Naive thymus-derived CD8-positive, alpha-beta T cell (primary cell): ENCODE measurements at regions not wholly inside any gene's neighbourhood (a gene's known extent, or its start where the extent isn't known, plus 50 kb on each side); places are given as distances from the start of the nearest gene placed in this dataset.

Experiments
- ATAC-seq, 2 donors: fragments of 150-1000 bp; cut with Tn5 transposase in 1 of 2; sonication (Bioruptor Pico), chemical (Tn5 transposase) in 1 of 2; 1 replicate in 1 of 2; 2 replicates in 1 of 2; pipeline ENCODE4 v1.10.0; 2021; ENCODE audit warnings: mild to moderate bottlenecking in 2 of 2, moderate library complexity in 2 of 2
- POLR2A ChIA-PET: fragments of 350-600 bp; sonication (Branson Sonifier 250); formaldehyde crosslinking; loops from one replicate; lab custom pipeline; 2021; ENCODE audit warnings: antibody characterized with exemption; lab: Charles Lee
- DNase-seq, 10 donors: peaks; one replicate each; pipeline versions ENCODE4 v3.0.0 to v3.0.0-alpha.2; 2020 to 2022
- H3K27ac Mint-ChIP-seq, 10 donors: one replicate each; pipeline ENCODE4 v1.8.0; 2020 to 2022; ENCODE audit warnings: mild to moderate bottlenecking in 10 of 10, mixed read lengths in 10 of 10, moderate library complexity in 4 of 10, inconsistent platforms in 1 of 10
- H3K27me3 Mint-ChIP-seq, 5 donors: one replicate each; pipeline ENCODE4 v1.8.0; 2021 to 2022; ENCODE audit warnings: mixed read lengths in 5 of 5
- H3K36me3 Mint-ChIP-seq, 3 donors: one replicate each; pipeline ENCODE4 v1.8.0; 2020 to 2022; ENCODE audit warnings: mixed read lengths in 3 of 3, mild to moderate bottlenecking in 2 of 3, inconsistent platforms in 1 of 3
- H3K4me1 Mint-ChIP-seq, 4 donors: one replicate each; pipeline ENCODE4 v1.8.0; 2021 to 2022; ENCODE audit warnings: mixed read lengths in 4 of 4
- H3K4me3 Mint-ChIP-seq, 10 donors: one replicate each; pipeline ENCODE4 v1.8.0; 2020 to 2022; ENCODE audit warnings: mild to moderate bottlenecking in 10 of 10, mixed read lengths in 10 of 10, moderate library complexity in 6 of 10, inconsistent platforms in 1 of 10
- H3K9me3 Mint-ChIP-seq, 9 donors: one replicate each; pipeline ENCODE4 v1.8.0; 2020 to 2022; ENCODE audit warnings: mixed read lengths in 9 of 9, mild to moderate bottlenecking in 3 of 9, inconsistent platforms in 1 of 9, moderate library complexity in 1 of 9

DNA sequence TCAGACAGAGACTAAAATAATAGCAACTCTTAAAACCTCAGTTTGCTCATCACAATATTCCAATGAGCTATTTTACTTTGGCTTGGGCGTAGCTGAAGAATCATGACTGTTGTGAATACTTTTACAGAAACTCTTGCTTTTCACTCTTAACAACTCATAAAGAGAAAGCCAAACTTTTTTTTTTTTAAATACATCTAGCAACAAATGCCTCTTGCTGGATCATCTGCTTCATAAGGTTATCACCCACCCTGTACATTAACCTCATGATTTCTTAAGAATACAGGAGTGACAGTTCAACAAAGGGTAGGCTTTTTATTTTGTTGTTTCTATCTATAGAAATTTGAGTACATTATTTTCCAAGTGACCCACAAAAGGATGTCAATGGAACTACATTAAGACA lies 307.4 kb upstream of the DDHD1 start:
- POLR2A ChIA-PET: no interaction called here
- peaks cover 0 to 17% (median 10%) of the 10 kb centered on the region in 9 donors for H3K9me3 Mint-ChIP-seq
- H3K27ac Mint-ChIP-seq: no peak overlapping the region
- no peak overlapping the region for H3K4me3 Mint-ChIP-seq
- peaks cover 0 to 5% (median 0%) of the 10 kb centered on the region in 3 donors for H3K36me3 Mint-ChIP-seq
- no peak for DNase-seq
- H3K4me1 Mint-ChIP-seq: peaks cover 0 to 1% (median 0%) of the 10 kb centered on the region in 4 donors
- no peak for ATAC-seq
- peaks cover 0 to 8% (median 0%) of the 10 kb centered on the region in 5 donors for H3K27me3 Mint-ChIP-seq

DNA sequence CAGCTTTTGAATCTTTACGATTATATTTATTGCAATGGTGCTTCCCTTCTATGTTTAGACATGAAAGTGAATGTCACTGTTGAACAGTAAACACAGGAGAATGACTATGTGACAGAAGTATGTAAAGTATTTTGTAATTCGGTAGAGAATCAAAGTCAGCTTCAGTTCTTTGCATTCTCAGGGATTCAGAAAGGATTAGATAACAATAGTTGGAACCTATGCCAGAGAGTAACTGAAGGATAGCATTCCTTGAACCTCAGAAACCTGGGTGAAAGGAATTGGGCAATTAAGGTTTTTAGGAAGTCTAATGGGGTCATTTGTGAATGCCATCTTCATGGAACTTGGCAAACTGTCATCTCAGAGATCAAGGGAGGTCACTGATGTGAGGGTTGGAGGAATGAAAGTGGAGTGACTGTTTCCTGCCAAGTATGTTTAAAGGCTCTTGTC lies 305.3 kb upstream of the DDHD1 start:
- DNase-seq (no peak), ATAC-seq (no peak)
- POLR2A ChIA-PET: no interaction called here
- H3K4me3 Mint-ChIP-seq: no peak overlapping the region
- H3K36me3 Mint-ChIP-seq: no peaks in the 10 kb centered on the region
- H3K4me1 Mint-ChIP-seq: peaks cover 0 to 1% (median 0%) of the 10 kb centered on the region in 4 donors
- H3K27ac Mint-ChIP-seq: no peak overlapping the region
- peaks cover 0 to 8% (median 0%) of the 10 kb centered on the region in 9 donors for H3K9me3 Mint-ChIP-seq
- H3K27me3 Mint-ChIP-seq: peaks cover 0 to 8% (median 1%) of the 10 kb centered on the region in 5 donors

DNA sequence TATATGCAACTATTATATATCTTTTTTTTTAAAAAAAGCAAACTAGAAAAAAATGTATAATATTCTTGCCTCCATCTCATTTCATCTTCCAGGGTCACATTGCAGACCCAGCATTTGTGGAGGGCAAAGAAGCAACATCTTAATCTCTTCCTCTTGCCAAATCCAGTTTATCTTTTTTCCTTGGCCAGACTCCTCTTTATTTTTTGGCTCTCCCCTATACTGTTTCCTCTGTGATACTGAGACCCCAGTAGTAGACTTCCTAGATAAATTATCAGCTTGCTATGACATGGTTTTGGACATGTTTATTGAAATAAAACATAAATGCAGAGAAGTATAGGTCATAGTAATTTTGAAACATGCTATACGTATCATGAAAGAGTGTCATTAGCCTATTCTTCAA lies 303.8 kb upstream of the DDHD1 start:
- Mint-ChIP-seq H3K4me3 (no peak overlapping the region), H3K36me3 (no peaks in the 10 kb centered on the region), H3K27ac (no peak overlapping the region), H3K4me1 (peaks cover 0 to 4% (median 0%) of the 10 kb centered on the region in 4 donors), H3K9me3 (peaks cover 0 to 8% (median 0%) of the 10 kb centered on the region in 9 donors), H3K27me3 (peaks cover 0 to 8% (median 2%) of the 10 kb centered on the region in 5 donors)
- ATAC-seq: no peak
- POLR2A ChIA-PET: no interaction called here
- DNase-seq: no peak

DNA sequence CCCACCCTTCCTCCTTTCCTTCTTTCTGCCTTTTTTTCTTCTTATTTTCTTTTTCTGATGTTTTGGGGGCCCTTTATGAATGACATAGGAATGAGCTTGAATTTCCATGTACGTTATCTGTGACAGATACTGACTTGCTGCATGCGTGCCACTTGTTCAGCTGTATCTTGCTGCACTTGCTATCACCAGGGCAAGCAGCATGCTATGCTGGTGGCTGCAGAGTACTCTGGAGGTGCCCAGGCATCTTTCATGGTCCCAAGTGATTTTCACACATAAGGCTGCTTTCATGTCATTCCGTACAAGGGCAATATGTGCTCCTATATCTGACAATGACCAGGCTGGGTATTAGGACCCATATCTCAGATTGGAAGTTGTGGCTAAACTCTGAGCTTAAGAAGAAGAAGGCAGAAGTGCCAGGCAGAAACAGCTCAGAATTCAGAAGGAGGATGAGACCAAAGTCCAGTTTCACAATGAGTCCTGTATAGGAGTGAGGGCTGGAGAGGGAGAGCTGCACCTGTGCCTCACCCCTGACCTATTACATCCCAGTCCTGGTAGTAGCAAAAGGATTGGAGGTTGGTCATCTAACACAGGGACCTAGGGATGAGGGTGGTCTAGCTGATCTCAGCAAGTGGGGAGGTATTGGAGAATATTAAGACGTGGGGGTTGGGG lies 299.0 kb upstream of the DDHD1 start:
- no peaks in the 10 kb centered on the region for H3K36me3 Mint-ChIP-seq
- peaks cover 0 to 13% (median 3%) of the 10 kb centered on the region in 5 donors for H3K27me3 Mint-ChIP-seq
- H3K27ac Mint-ChIP-seq: no peak overlapping the region
- H3K9me3 Mint-ChIP-seq: peaks cover 0 to 3% (median 0%) of the 10 kb centered on the region in 9 donors
- peaks cover 0 to 4% (median 0%) of the 10 kb centered on the region in 4 donors for H3K4me1 Mint-ChIP-seq
- ATAC-seq (no peak), DNase-seq (no peak)
- POLR2A ChIA-PET: no interaction called here
- H3K4me3 Mint-ChIP-seq: no peak overlapping the region

DNA sequence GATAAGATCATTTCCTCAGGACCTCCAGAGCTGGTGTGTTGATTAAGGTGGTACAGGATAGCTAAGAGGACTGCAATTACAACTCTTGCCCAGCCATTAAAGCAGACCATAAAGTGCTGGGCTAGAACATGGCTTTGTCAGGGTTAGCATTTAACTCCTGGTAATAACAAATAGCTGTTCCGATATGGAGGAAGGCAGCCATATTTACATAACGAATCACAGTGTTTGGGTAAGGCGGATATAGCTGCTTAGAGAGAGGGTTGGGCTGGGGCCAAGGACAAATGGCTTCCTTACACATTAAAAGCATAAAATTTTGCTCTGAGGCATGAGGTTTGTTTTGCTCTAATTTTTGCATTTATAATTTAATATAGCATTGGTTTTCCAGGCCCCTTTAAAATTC lies 297.7 kb upstream of the DDHD1 start:
- H3K27me3 Mint-ChIP-seq: peaks cover 0 to 13% (median 4%) of the 10 kb centered on the region in 5 donors
- DNase-seq (no peak), ATAC-seq (no peak)
- peaks cover 0 to 4% (median 0%) of the 10 kb centered on the region in 4 donors for H3K4me1 Mint-ChIP-seq
- no peak overlapping the region for H3K4me3 Mint-ChIP-seq
- POLR2A ChIA-PET: no interaction called here
- H3K36me3 Mint-ChIP-seq: no peaks in the 10 kb centered on the region
- peaks cover 0 to 3% (median 0%) of the 10 kb centered on the region in 9 donors for H3K9me3 Mint-ChIP-seq
- no peak overlapping the region for H3K27ac Mint-ChIP-seq

DNA sequence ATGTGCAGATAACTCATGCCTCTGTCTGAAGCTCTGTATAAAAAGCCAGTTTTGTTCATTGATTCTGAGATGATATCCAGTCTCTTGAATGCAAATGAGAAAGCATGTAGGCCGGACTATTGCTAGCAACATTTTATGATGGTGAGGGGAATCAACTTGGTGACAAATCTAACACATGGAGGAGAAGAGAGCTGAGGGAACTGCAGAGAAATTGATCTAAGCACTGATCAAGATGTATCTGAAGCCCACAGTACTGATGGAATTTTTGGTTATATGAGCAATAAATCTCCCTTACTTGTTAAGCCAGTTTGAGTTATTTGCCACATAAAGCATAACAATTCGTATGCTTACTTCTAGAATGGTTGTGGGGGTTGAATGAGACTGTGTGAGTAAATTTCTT lies 295.6 kb upstream of the DDHD1 start:
- no peak overlapping the region for H3K4me3 Mint-ChIP-seq
- H3K9me3 Mint-ChIP-seq: peaks cover 0 to 18% (median 4%) of the 10 kb centered on the region in 9 donors
- H3K27ac Mint-ChIP-seq: no peak overlapping the region
- DNase-seq: no peak
- H3K4me1 Mint-ChIP-seq: peaks cover 0 to 4% (median 0%) of the 10 kb centered on the region in 4 donors
- ATAC-seq: no peak
- peaks cover 0 to 16% (median 4%) of the 10 kb centered on the region in 5 donors for H3K27me3 Mint-ChIP-seq
- POLR2A ChIA-PET: no interaction called here
- peaks cover 0 to 6% (median 0%) of the 10 kb centered on the region in 3 donors for H3K36me3 Mint-ChIP-seq

DNA sequence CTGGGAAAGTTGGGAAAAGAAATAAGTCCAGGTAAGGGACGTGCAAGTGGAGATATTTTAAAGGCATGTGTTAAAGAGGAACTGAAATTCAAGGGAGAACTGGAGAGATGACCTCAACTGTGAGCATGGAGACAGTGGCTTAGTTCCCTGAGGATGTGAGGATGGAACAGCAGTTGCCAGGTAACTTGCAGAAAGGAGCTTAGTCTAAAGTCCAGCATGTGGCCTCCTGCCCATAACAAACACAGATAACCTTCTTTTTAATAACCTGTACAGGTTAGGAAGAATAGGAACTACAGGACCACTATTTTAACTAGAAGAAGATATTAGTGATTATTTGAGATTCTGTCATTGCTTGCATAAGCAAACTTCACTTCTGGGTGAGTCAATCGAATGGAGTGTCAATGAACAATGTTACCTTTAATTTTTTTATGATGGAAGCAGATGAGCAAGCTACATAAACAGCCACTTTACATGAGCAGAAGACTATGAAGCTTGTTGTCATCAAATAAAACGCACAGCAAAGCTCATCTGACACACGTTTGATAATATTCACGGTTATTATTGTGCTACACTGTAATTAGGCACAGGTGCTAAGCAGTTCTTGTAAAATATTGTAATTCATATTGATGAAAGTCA lies 291.7 kb upstream of the DDHD1 start:
- POLR2A ChIA-PET: no interaction called here
- ATAC-seq (no peak), DNase-seq (no peak)
- Mint-ChIP-seq H3K27me3 (peaks cover 0 to 15% (median 3%) of the 10 kb centered on the region in 5 donors), H3K4me3 (no peak overlapping the region), H3K4me1 (peaks cover 0 to 2% (median 0%) of the 10 kb centered on the region in 4 donors), H3K36me3 (peaks cover 0 to 9% (median 0%) of the 10 kb centered on the region in 3 donors), H3K9me3 (peaks cover 0 to 19% (median 7%) of the 10 kb centered on the region in 9 donors), H3K27ac (no peak overlapping the region)

DNA sequence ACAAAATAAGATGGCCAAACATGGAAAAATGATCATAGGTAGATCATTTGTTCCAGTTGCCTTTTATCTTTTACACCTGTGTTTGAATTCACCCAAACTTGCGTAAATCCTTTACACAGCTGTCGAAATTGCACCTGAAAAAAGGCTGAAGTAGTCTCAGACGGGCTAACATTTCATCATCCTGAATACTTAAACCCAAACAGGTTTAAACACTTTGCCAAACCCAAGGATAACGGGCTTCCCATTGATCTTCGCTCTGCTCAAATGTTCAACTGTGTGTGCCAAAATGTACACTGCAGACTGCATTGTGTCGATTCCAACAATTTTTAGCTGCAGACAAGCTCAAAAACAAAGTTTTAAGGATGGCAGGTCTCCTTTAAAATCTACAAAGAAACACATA lies 288.7 kb upstream of the DDHD1 start:
- Mint-ChIP-seq H3K36me3 (peaks cover 0 to 14% (median 0%) of the 10 kb centered on the region in 3 donors), H3K4me3 (no peak overlapping the region), H3K4me1 (peaks cover 0 to 1% (median 0%) of the 10 kb centered on the region in 4 donors), H3K27ac (no peak overlapping the region), H3K27me3 (peaks cover 0 to 4% (median 0%) of the 10 kb centered on the region in 5 donors), H3K9me3 (peaks cover 0 to 28% (median 9%) of the 10 kb centered on the region in 9 donors)
- POLR2A ChIA-PET: no interaction called here
- no peak for ATAC-seq
- DNase-seq: no peak

DNA sequence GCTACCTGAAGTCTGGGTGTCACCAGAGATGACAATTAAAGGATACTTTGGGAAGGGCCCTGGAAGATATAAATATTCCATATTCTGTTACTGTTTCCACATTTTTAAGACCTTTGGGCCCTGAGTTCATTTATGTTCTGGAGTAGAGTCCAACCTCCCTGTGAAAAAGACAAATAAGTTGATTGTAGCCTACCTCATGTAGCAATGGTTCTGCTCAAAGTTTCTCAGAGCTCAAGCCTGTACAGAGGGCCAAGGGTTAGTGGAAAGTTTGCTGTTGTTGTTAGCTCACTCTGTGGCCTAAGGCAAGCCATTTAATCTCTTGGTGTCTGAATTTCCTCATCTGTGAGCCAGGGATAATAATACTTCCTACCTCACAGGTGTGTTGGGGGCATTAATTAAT lies 284.7 kb upstream of the DDHD1 start:
- H3K9me3 Mint-ChIP-seq: peaks cover 0 to 21% (median 5%) of the 10 kb centered on the region in 9 donors

DNA sequence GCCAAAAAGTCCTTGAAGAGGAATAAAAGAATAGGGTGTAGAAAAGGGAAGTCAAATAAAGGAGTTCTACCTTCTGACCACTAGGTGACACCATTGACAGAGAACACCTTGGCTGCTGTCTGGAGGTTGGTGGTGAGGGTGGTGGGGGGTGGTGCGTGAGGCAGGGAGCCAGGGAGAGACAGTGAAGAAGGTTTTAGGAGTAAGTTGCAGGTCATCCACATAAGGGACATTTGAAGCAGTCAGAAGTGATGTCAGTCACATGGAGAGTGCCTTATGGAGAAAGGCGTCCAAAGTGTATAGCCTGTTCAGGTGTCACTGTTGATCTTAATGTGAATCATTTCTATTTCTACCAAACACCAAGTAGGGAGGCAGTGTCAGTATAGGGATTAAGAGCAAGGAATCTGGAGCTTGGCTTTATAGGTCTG lies 279.3 kb upstream of the DDHD1 start:
- H3K36me3 Mint-ChIP-seq: peaks cover 0 to 8% (median 0%) of the 10 kb centered on the region in 3 donors
- no peak overlapping the region for H3K27ac Mint-ChIP-seq
- DNase-seq: no peak
- H3K4me3 Mint-ChIP-seq: no peak overlapping the region
- POLR2A ChIA-PET: no interaction called here
- peaks cover 0 to 2% (median 0%) of the 10 kb centered on the region in 4 donors for H3K4me1 Mint-ChIP-seq
- peaks cover 0 to 4% (median 0%) of the 10 kb centered on the region in 5 donors for H3K27me3 Mint-ChIP-seq
- ATAC-seq: no peak
- peaks cover 0 to 33% (median 10%) of the 10 kb centered on the region in 9 donors for H3K9me3 Mint-ChIP-seq

More for the DNA sequence above, 284.7 kb upstream of the DDHD1 start:
- Mint-ChIP-seq H3K27ac (no peak overlapping the region), H3K36me3 (peaks cover 0 to 11% (median 0%) of the 10 kb centered on the region in 3 donors), H3K4me3 (no peak overlapping the region), H3K27me3 (no peaks in the 10 kb centered on the region), H3K4me1 (peaks cover 0 to 1% (median 0%) of the 10 kb centered on the region in 4 donors)
- no peak for DNase-seq
- no peak for ATAC-seq
- POLR2A ChIA-PET: no interaction called here

DNA sequence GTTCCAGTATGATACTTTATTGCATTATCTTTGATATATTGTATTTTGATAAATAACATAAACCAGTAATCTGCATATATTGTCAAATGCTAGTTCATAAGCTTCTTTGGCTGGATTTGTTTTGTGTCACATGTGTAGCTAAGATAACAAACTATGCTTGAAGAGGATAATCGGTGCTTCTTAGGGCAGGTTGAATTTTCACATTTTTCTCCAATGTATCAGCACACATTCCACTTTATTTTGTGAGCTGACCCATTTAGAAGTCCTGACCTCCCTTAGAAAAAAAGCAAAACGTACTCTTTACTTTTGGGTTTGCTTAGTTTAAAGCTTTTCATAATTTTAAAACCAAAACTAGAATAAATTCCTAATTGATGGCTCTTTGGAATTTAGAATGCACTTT lies 277.7 kb upstream of the DDHD1 start:
- DNase-seq (no peak), ATAC-seq (no peak)
- POLR2A ChIA-PET: no interaction called here
- H3K36me3 Mint-ChIP-seq: peaks cover 0 to 9% (median 0%) of the 10 kb centered on the region in 3 donors
- H3K27me3 Mint-ChIP-seq: peaks cover 0 to 4% (median 0%) of the 10 kb centered on the region in 5 donors
- H3K27ac Mint-ChIP-seq: no peak overlapping the region
- peaks cover 0 to 2% (median 0%) of the 10 kb centered on the region in 4 donors for H3K4me1 Mint-ChIP-seq
- no peak overlapping the region for H3K4me3 Mint-ChIP-seq
- H3K9me3 Mint-ChIP-seq: peaks cover 2 to 42% (median 21%) of the 10 kb centered on the region in 9 donors

DNA sequence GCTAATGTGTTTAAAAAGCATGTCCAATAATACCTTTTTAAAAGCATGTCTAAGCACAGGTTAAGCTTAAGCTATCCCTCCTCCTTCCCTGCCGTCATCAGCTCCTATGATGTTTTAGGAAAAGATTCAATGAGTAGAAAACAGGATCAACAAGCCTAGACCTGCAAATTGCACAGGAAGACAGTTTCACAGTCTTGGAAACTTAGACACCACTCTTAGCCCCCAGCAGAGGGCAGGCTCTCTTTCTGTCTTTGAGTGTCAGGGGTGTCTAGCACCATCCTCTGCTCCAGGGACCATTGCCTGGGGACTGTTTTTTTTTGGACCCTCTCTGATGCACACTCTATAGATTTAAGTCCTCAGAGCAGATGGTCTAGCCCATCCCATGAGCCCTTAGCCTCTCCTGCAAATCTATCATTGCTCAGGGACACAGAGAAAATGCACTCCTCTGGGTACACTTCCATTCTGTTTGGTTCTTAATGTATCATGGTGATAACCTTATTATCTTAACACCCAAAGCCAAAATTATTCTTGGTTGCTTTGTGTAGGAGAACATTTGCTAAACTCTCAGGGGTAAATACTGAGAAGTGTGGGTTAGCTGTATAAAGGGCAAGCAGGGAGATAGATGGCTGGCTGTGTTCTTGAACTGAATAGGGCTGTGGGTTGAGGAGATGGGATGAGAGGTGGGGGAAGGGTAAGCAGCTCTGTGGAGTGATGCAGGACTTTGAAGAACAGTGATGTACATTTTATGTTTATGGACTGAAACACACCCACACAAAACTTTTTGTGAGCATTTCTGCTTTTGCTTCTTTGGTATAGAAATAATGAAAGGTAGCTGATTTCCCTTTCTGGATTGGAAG lies 259.9 kb upstream of the DDHD1 start:
- no peaks in the 10 kb centered on the region for H3K4me1 Mint-ChIP-seq
- POLR2A ChIA-PET: no interaction called here
- no peak overlapping the region for H3K4me3 Mint-ChIP-seq
- H3K36me3 Mint-ChIP-seq: peaks cover 0 to 21% (median 15%) of the 10 kb centered on the region in 3 donors
- no peak overlapping the region for H3K27ac Mint-ChIP-seq
- ATAC-seq: no peak
- H3K9me3 Mint-ChIP-seq: peaks cover 9 to 25% (median 18%) of the 10 kb centered on the region in 9 donors
- peaks cover 0 to 6% (median 0%) of the 10 kb centered on the region in 5 donors for H3K27me3 Mint-ChIP-seq
- DNase-seq: no peak
